GM23338 (cell line): ENCODE measurements at regions not wholly inside any gene's neighbourhood (a gene's known extent, or its start where the extent isn't known, plus 50 kb on each side); places are given as distances from the start of the nearest gene placed in this dataset.

Experiments used
- ATAC-seq: fragments of 200-7000 bp; cut with Tn5 transposase; 3 replicates; pipeline ENCODE4 v1.9.1; 2020
- DNase-seq: peaks from one replicate; pipeline ENCODE4 v3.0.0-alpha.2; 2015; ENCODE audit warnings: low spot score
- H2AFZ ChIP-seq: fragments of 200-600 bp; sonication (generic); 2 replicates; pipeline ENCODE4 v1.8.0; 2016; ENCODE audit warnings: antibody characterized with exemption, mild to moderate bottlenecking, moderate library complexity
- H3F3A ChIP-seq: fragments of 200-600 bp; sonication (generic); replicated peaks from 2 replicates; pipeline ENCODE4 v1.8.0; 2017; ENCODE audit warnings: antibody characterized with exemption, mixed run types, low read depth
- H3K27ac ChIP-seq: fragments of 200-600 bp; sonication (generic); 2 replicates; pipeline ENCODE4 v1.6.1; 2016; ENCODE audit warnings: low read depth
- H3K27me3 ChIP-seq: fragments of 200-600 bp; sonication (generic); 2 replicates; pipeline ENCODE4 v1.8.0; 2016; ENCODE audit warnings: mild to moderate bottlenecking, mixed run types, moderate library complexity; ENCODE audit not compliant: insufficient read depth
- H3K36me3 ChIP-seq: fragments of 200-600 bp; sonication (generic); 2 replicates; pipeline ENCODE4 v1.8.0; 2016; ENCODE audit warnings: mild to moderate bottlenecking; ENCODE audit not compliant: insufficient read depth
- H3K4me1 ChIP-seq: fragments of 200-600 bp; sonication (generic); 2 replicates; pipeline ENCODE4 v1.8.0; 2016; ENCODE audit warnings: mild to moderate bottlenecking, moderate library complexity; ENCODE audit not compliant: insufficient read depth
- H3K4me2 ChIP-seq: fragments of 200-600 bp; sonication (generic); 2 replicates; pipeline ENCODE4 v1.7.1; 2017; ENCODE audit warnings: mixed run types
- H3K4me3 ChIP-seq: fragments of 200-600 bp; sonication (generic); 2 replicates; pipeline ENCODE4 v1.6.1; 2016; ENCODE audit warnings: mixed run types
- H3K79me2 ChIP-seq: fragments of 200-600 bp; sonication (generic); replicated peaks from 2 replicates; pipeline ENCODE4 v1.8.0; 2017; ENCODE audit warnings: mild to moderate bottlenecking; ENCODE audit not compliant: insufficient read depth
- H3K9me2 ChIP-seq: fragments of 200-600 bp; sonication (generic); 2 replicates; pipeline ENCODE4 v1.8.0; 2017; ENCODE audit not compliant: insufficient read depth
- H4K20me1 ChIP-seq: fragments of 200-600 bp; sonication (generic); replicated peaks from 2 replicates; pipeline ENCODE4 v1.8.0; 2017; ENCODE audit warnings: mild to moderate bottlenecking; ENCODE audit not compliant: insufficient read depth
- H3K27ac Mint-ChIP-seq: 2 replicates; pipeline ENCODE4 v1.8.0; 2020; ENCODE audit warnings: inconsistent platforms, mild to moderate bottlenecking, moderate library complexity, mixed read lengths
- H3K27me3 Mint-ChIP-seq: 3 replicates; pipeline ENCODE4 v1.8.0; 2022; ENCODE audit warnings: low read depth, mild to moderate bottlenecking, moderate library complexity, mixed read lengths, inconsistent platforms; ENCODE audit not compliant: insufficient read depth, poor library complexity
- H3K36me3 Mint-ChIP-seq: 3 replicates; pipeline ENCODE4 v1.8.0; 2021; ENCODE audit warnings: low read depth, mild to moderate bottlenecking, inconsistent platforms, moderate library complexity, mixed read lengths
- H3K4me1 Mint-ChIP-seq: 3 replicates; pipeline ENCODE4 v1.8.0; 2020; ENCODE audit warnings: mild to moderate bottlenecking, inconsistent platforms, mixed read lengths
- H3K4me3 Mint-ChIP-seq: 3 replicates; pipeline ENCODE4 v1.8.0; 2021; ENCODE audit warnings: moderate library complexity, mild to moderate bottlenecking, inconsistent platforms, mixed read lengths
- H3K9me3 Mint-ChIP-seq: 3 replicates; pipeline ENCODE4 v1.8.0; 2020; ENCODE audit warnings: moderate library complexity, mild to moderate bottlenecking, inconsistent platforms, mixed read lengths
- CREB1 ChIP-seq: fragments of 250-450 bp; sonication (Bioruptor Pico); IDR thresholded peaks from 2 replicates; pipeline ENCODE4 v1.5.0; 2020; ENCODE audit warnings: low read depth, mild to moderate bottlenecking, moderate library complexity
- EZH2 ChIP-seq: fragments of 200-600 bp; sonication (generic); IDR thresholded peaks from one replicate; pipeline ENCODE4 v1.8.0; 2017; ENCODE audit warnings: antibody characterized with exemption, mild to moderate bottlenecking, low read depth; ENCODE audit not compliant: unreplicated experiment
- EZH2phosphoT487 ChIP-seq: fragments of 200-600 bp; sonication (generic); IDR thresholded peaks from one replicate; pipeline ENCODE4 v1.8.1; 2018; ENCODE audit warnings: antibody characterized with exemption; ENCODE audit not compliant: unreplicated experiment
- JUNB ChIP-seq: IDR thresholded peaks from one replicate; pipeline ENCODE4 v1.6.1; 2016; ENCODE audit warnings: antibody characterized with exemption; ENCODE audit not compliant: unreplicated experiment
- NANOG ChIP-seq: IDR thresholded peaks from 2 replicates; pipeline ENCODE4 v1.6.1; 2016; ENCODE audit warnings: antibody characterized with exemption, borderline replicate concordance
- POLR2AphosphoS5 ChIP-seq: IDR thresholded peaks from 2 replicates; pipeline ENCODE4 v1.6.1; 2016; ENCODE audit warnings: antibody characterized with exemption, low read depth
- STAT1 ChIP-seq: IDR thresholded peaks from one replicate; pipeline ENCODE4 v1.6.1; 2016; ENCODE audit warnings: antibody characterized with exemption; ENCODE audit not compliant: unreplicated experiment
- TF ChIP-seq, protein P1 (sequence below): fragments of 250-450 bp; sonication (Bioruptor Pico); IDR thresholded peaks from 2 replicates; pipeline ENCODE4 v1.5.0; 2020; ENCODE audit warnings: mild to moderate bottlenecking, moderate library complexity
- TF ChIP-seq, protein P2 (sequence below): IDR thresholded peaks from 2 replicates; pipeline ENCODE4 v1.6.1; 2016; ENCODE audit warnings: antibody characterized with exemption
- TF ChIP-seq, protein P3 (sequence below): IDR thresholded peaks from one replicate; pipeline ENCODE4 v1.6.1; 2018; ENCODE audit warnings: antibody characterized with exemption; ENCODE audit not compliant: unreplicated experiment

GRCh38 chr3:64460877-64461276, 226.9 kb downstream of the ADAMTS9 start:
- H3K36me3 ChIP-seq: no peaks in the 10 kb centered on the region
- H4K20me1 ChIP-seq: no peaks in the 10 kb centered on the region
- TF ChIP-seq, protein P1, sequence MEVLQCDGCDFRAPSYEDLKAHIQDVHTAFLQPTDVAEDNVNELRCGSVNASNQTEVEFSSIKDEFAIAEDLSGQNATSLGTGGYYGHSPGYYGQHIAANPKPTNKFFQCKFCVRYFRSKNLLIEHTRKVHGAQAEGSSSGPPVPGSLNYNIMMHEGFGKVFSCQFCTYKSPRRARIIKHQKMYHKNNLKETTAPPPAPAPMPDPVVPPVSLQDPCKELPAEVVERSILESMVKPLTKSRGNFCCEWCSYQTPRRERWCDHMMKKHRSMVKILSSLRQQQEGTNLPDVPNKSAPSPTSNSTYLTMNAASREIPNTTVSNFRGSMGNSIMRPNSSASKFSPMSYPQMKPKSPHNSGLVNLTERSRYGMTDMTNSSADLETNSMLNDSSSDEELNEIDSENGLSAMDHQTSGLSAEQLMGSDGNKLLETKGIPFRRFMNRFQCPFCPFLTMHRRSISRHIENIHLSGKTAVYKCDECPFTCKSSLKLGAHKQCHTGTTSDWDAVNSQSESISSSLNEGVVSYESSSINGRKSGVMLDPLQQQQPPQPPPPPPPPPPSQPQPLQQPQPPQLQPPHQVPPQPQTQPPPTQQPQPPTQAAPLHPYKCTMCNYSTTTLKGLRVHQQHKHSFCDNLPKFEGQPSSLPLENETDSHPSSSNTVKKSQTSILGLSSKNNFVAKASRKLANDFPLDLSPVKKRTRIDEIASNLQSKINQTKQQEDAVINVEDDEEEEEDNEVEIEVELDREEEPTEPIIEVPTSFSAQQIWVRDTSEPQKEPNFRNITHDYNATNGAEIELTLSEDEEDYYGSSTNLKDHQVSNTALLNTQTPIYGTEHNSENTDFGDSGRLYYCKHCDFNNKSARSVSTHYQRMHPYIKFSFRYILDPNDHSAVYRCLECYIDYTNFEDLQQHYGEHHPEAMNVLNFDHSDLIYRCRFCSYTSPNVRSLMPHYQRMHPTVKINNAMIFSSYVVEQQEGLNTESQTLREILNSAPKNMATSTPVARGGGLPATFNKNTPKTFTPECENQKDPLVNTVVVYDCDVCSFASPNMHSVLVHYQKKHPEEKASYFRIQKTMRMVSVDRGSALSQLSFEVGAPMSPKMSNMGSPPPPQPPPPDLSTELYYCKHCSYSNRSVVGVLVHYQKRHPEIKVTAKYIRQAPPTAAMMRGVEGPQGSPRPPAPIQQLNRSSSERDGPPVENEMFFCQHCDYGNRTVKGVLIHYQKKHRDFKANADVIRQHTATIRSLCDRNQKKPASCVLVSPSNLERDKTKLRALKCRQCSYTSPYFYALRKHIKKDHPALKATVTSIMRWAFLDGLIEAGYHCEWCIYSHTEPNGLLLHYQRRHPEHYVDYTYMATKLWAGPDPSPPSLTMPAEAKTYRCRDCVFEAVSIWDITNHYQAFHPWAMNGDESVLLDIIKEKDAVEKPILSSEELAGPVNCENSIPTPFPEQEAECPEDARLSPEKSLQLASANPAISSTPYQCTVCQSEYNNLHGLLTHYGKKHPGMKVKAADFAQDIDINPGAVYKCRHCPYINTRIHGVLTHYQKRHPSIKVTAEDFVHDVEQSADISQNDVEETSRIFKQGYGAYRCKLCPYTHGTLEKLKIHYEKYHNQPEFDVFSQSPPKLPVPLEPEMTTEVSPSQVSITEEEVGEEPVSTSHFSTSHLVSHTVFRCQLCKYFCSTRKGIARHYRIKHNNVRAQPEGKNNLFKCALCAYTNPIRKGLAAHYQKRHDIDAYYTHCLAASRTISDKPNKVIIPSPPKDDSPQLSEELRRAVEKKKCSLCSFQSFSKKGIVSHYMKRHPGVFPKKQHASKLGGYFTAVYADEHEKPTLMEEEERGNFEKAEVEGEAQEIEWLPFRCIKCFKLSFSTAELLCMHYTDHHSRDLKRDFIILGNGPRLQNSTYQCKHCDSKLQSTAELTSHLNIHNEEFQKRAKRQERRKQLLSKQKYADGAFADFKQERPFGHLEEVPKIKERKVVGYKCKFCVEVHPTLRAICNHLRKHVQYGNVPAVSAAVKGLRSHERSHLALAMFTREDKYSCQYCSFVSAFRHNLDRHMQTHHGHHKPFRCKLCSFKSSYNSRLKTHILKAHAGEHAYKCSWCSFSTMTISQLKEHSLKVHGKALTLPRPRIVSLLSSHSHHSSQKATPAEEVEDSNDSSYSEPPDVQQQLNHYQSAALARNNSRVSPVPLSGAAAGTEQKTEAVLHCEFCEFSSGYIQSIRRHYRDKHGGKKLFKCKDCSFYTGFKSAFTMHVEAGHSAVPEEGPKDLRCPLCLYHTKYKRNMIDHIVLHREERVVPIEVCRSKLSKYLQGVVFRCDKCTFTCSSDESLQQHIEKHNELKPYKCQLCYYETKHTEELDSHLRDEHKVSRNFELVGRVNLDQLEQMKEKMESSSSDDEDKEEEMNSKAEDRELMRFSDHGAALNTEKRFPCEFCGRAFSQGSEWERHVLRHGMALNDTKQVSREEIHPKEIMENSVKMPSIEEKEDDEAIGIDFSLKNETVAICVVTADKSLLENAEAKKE (CRISPR knock-in tag): no peak
- TF ChIP-seq POLR2AphosphoS5: no peak
- no peak for TF ChIP-seq EZH2phosphoT487
- TF ChIP-seq, protein P2, sequence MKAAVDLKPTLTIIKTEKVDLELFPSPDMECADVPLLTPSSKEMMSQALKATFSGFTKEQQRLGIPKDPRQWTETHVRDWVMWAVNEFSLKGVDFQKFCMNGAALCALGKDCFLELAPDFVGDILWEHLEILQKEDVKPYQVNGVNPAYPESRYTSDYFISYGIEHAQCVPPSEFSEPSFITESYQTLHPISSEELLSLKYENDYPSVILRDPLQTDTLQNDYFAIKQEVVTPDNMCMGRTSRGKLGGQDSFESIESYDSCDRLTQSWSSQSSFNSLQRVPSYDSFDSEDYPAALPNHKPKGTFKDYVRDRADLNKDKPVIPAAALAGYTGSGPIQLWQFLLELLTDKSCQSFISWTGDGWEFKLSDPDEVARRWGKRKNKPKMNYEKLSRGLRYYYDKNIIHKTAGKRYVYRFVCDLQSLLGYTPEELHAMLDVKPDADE: no peak
- TF ChIP-seq STAT1: no peak
- TF ChIP-seq, protein P3, sequence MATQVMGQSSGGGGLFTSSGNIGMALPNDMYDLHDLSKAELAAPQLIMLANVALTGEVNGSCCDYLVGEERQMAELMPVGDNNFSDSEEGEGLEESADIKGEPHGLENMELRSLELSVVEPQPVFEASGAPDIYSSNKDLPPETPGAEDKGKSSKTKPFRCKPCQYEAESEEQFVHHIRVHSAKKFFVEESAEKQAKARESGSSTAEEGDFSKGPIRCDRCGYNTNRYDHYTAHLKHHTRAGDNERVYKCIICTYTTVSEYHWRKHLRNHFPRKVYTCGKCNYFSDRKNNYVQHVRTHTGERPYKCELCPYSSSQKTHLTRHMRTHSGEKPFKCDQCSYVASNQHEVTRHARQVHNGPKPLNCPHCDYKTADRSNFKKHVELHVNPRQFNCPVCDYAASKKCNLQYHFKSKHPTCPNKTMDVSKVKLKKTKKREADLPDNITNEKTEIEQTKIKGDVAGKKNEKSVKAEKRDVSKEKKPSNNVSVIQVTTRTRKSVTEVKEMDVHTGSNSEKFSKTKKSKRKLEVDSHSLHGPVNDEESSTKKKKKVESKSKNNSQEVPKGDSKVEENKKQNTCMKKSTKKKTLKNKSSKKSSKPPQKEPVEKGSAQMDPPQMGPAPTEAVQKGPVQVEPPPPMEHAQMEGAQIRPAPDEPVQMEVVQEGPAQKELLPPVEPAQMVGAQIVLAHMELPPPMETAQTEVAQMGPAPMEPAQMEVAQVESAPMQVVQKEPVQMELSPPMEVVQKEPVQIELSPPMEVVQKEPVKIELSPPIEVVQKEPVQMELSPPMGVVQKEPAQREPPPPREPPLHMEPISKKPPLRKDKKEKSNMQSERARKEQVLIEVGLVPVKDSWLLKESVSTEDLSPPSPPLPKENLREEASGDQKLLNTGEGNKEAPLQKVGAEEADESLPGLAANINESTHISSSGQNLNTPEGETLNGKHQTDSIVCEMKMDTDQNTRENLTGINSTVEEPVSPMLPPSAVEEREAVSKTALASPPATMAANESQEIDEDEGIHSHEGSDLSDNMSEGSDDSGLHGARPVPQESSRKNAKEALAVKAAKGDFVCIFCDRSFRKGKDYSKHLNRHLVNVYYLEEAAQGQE: no peak
- TF ChIP-seq NANOG: no peak
- TF ChIP-seq CREB1 (CRISPR knock-in tag): no peak
- TF ChIP-seq JUNB: no peak
- no peak for TF ChIP-seq EZH2
- ATAC-seq (no peak), DNase-seq (no peak)
- H3F3A ChIP-seq: no peaks in the 10 kb centered on the region
- no peaks in the 10 kb centered on the region; the same call in 1 of the 2 replicates for H3K4me1 ChIP-seq
- H3K27ac Mint-ChIP-seq: no peak overlapping the region
- H3K4me3 ChIP-seq: no peak overlapping the region
- no peaks in the 10 kb centered on the region; the same call in 2 of the 3 replicates for H3K9me3 Mint-ChIP-seq
- H3K4me1 Mint-ChIP-seq: peaks cover 39% of the 10 kb centered on the region
- H3K27me3 Mint-ChIP-seq: peaks cover 1% of the 10 kb centered on the region
- no peak overlapping the region for H2AFZ ChIP-seq
- H3K36me3 Mint-ChIP-seq: no peaks in the 10 kb centered on the region
- H3K4me2 ChIP-seq: no peak overlapping the region
- no peaks in the 10 kb centered on the region for H3K9me2 ChIP-seq
- no peak overlapping the region for H3K27ac ChIP-seq
- H3K4me3 Mint-ChIP-seq: no peak overlapping the region
- no peaks in the 10 kb centered on the region for H3K27me3 ChIP-seq
- no peaks in the 10 kb centered on the region for H3K79me2 ChIP-seq
